ENCODE measurements at regions not wholly inside any gene's neighbourhood (a gene's known extent, or its start where the extent isn't known, plus 50 kb on each side); places are given as distances from the start of the nearest gene placed in this dataset.
"Not testable (repeated sequence)": the region's sequence is repeated elsewhere in the genome, so short reads cannot be mapped to it uniquely, and the experiment has no call there.

- Histone ChIP-seq H3K4me1 (peaks cover 5 to 23% (median 8%) of the 10 kb centered on the region in 3 donors), H3K27ac (no peak overlapping the region), H3K9me3 (no peaks in the 10 kb centered on the region), H3K4me3 (no peak overlapping the region), H3K36me3 (no peaks in the 10 kb centered on the region), H3K27me3 (no peaks in the 10 kb centered on the region)
- DNase-seq = no peak
- no peak for TF ChIP-seq POLR2A (IDR thresholded peaks at IDR 0.05)
- TF ChIP-seq, protein P1, sequence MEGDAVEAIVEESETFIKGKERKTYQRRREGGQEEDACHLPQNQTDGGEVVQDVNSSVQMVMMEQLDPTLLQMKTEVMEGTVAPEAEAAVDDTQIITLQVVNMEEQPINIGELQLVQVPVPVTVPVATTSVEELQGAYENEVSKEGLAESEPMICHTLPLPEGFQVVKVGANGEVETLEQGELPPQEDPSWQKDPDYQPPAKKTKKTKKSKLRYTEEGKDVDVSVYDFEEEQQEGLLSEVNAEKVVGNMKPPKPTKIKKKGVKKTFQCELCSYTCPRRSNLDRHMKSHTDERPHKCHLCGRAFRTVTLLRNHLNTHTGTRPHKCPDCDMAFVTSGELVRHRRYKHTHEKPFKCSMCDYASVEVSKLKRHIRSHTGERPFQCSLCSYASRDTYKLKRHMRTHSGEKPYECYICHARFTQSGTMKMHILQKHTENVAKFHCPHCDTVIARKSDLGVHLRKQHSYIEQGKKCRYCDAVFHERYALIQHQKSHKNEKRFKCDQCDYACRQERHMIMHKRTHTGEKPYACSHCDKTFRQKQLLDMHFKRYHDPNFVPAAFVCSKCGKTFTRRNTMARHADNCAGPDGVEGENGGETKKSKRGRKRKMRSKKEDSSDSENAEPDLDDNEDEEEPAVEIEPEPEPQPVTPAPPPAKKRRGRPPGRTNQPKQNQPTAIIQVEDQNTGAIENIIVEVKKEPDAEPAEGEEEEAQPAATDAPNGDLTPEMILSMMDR (IDR thresholded peaks at IDR 0.05) = no peak
- intact Hi-C loops (cut with DNase I) = no loop called here
- 86 to 89% methylated on average over 1 of the region's 1 CpG for WGBS, 2 donors
Measured at GRCh38 chr12:14214495-14214894, 151.0 kb upstream of the ATF7IP start.

DNA sequence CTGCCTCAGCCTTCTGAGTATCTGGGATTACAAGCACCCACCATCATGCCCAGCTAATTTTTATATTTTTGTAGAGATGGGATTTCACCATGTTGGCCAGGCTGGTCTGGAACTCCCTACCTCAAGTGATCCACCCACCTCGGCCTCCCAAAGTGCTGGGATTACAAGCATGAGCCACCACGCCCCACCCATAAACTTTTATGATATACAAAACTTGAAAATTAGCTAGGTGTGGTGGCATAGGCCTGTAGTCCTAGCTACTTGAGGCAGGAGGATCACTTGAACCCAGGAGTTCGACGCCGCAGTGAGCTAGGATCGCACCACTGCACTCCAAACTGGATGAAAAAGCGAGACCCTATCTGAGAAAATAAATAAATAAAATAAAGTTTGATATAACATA is 149.5 kb upstream of the ATF7IP start:
- WGBS, 2 donors = 88 to 95% methylated on average over 7 of the region's 7 CpGs
- H3K27ac ChIP-seq; H3K4me3 ChIP-seq; H3K27me3 ChIP-seq; DNase-seq; H3K9me3 ChIP-seq; H3K36me3 ChIP-seq; intact Hi-C loops (cut with DNase I): not testable (repeated sequence)
- peaks cover 5 to 30% (median 10%) of the 10 kb centered on the region in 3 donors for H3K4me1 ChIP-seq

- intact Hi-C loops (cut with DNase I) = no loop called here
- H3K9me3 ChIP-seq = peaks cover 0 to 8% (median 7%) of the 10 kb centered on the region in 3 donors
- no peaks in the 10 kb centered on the region for H3K36me3 ChIP-seq
- H3K4me1 ChIP-seq = peaks cover 5 to 30% (median 10%) of the 10 kb centered on the region in 3 donors
- no peak for DNase-seq
- peak overlapping the region in 2 of 4 donors; percentile 18 to 43 for H3K4me3 ChIP-seq
- no peak for TF ChIP-seq POLR2A (IDR thresholded peaks at IDR 0.05)
- TF ChIP-seq, protein P1 (IDR thresholded peaks at IDR 0.05) = no peak
- 62 to 73% methylated on average over 10 to 12 of the region's 12 CpGs for WGBS, 2 donors
- H3K27ac ChIP-seq = no peak overlapping the region
- no peaks in the 10 kb centered on the region for H3K27me3 ChIP-seq
Measured at GRCh38 chr12:14216405-14217294, 148.8 kb upstream of the ATF7IP start.

- Histone ChIP-seq H3K4me1 (peaks cover 5 to 30% (median 10%) of the 10 kb centered on the region in 3 donors), H3K4me3 (no peak overlapping the region), H3K27me3 (no peaks in the 10 kb centered on the region), H3K9me3 (peaks cover 0 to 8% (median 7%) of the 10 kb centered on the region in 3 donors), H3K36me3 (no peaks in the 10 kb centered on the region), H3K27ac (peak overlapping the region in 3 of 4 donors; percentile 36 to 74 (median 71))
- no peak for DNase-seq
- intact Hi-C loops (cut with DNase I) = no loop called here
- 46 to 65% methylated on average over 5 of the region's 5 CpGs for WGBS, 2 donors
- no peak for TF ChIP-seq POLR2A (IDR thresholded peaks at IDR 0.05)
- TF ChIP-seq, protein P1 (IDR thresholded peaks at IDR 0.05) = no peak
Measured at GRCh38 chr12:14219156-14219555, 146.3 kb upstream of the ATF7IP start.

DNA sequence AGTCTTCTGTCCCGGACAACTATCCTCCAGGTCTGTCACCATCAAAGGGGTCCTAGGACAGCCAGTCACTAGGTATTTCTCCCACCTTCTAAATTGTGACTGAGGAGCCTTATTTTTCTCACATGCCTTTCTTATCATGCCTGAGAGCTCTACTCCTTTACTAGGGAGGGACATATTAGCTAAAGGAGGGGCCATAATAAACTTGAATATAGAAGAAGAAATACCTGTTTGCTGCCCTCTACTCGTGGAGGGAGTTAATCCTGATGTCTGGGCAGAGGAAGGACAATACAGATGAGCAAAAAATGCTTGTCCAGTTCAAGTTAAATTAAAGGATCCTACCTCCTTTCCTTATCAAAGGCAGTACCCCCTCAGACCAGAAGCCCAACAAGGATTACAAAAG is 145.8 kb upstream of the ATF7IP start:
- intact Hi-C loops (cut with DNase I) = not testable (repeated sequence)
- H3K27ac ChIP-seq = peak overlapping the region in 3 of 4 donors; percentile 36 to 74 (median 71)

GRCh38 chr12:14225064-14225463 is 140.4 kb upstream of the ATF7IP start:
- H3K27me3 ChIP-seq = no peaks in the 10 kb centered on the region
- peaks cover 0 to 11% (median 10%) of the 10 kb centered on the region in 3 donors for H3K9me3 ChIP-seq
- H3K27ac ChIP-seq = no peak overlapping the region
- TF ChIP-seq POLR2A (IDR thresholded peaks at IDR 0.05) = no peak
- TF ChIP-seq, protein P1 (IDR thresholded peaks at IDR 0.05) = no peak
- no peaks in the 10 kb centered on the region for H3K36me3 ChIP-seq
- DNase-seq = no peak
- H3K4me1 ChIP-seq = peaks cover 0 to under 1% (median 0%) of the 10 kb centered on the region in 3 donors
- intact Hi-C loops (cut with DNase I) = no loop called here
- H3K4me3 ChIP-seq = no peak overlapping the region
- 86 to 93% methylated on average over 4 of the region's 4 CpGs for WGBS, 2 donors

More for the DNA sequence above, 145.8 kb upstream of the ATF7IP start:
- H3K9me3 ChIP-seq, DNase-seq, H3K27me3 ChIP-seq, H3K4me3 ChIP-seq, H3K36me3 ChIP-seq: not testable (repeated sequence)
- peaks cover 5 to 30% (median 10%) of the 10 kb centered on the region in 3 donors for H3K4me1 ChIP-seq
- 67 to 73% methylated on average over 2 of the region's 2 CpGs for WGBS, 2 donors

DNA sequence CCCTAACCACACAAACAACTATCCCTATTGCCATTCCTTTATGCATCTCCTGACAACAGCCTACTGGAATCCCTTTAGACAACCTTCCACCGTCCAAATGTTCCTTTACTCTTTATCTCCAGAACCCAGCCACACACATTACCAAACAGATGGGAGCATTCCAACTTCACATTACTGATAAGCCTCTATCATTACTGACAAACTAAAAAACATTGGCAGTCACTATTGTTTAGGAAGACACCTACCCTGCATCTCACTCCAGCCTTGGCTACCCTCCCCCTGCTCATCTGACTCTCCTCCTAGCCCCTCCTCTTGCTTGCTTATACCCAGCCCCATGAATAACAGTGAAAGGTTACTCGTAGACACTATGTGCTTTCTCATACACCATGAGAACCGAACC is 130.3 kb upstream of the ATF7IP start:
- Histone ChIP-seq H3K9me3 (peaks cover 0 to 17% (median 12%) of the 10 kb centered on the region in 3 donors), H3K4me1 (peaks cover 0 to 19% (median 7%) of the 10 kb centered on the region in 3 donors)
- WGBS, 2 donors = 52 to 62% methylated on average over 3 of the region's 3 CpGs
- H3K27ac ChIP-seq; H3K4me3 ChIP-seq; intact Hi-C loops (cut with DNase I); H3K36me3 ChIP-seq; DNase-seq; H3K27me3 ChIP-seq: not testable (repeated sequence)

GRCh38 chr12:14236641-14237040 is 128.8 kb upstream of the ATF7IP start:
- intact Hi-C loops (cut with DNase I); H3K36me3 ChIP-seq; DNase-seq; H3K27ac ChIP-seq; H3K9me3 ChIP-seq; H3K4me3 ChIP-seq; H3K27me3 ChIP-seq: not testable (repeated sequence)
- peaks cover 0 to 27% (median 7%) of the 10 kb centered on the region in 3 donors for H3K4me1 ChIP-seq
- 89 to 96% methylated on average over 3 of the region's 3 CpGs for WGBS, 2 donors

Data from esophagus squamous epithelium (tissue), 5 donors.